ENCODE measurements at regions not wholly inside any gene's neighbourhood (a gene's known extent, or its start where the extent isn't known, plus 50 kb on each side); places are given as distances from the start of the nearest gene placed in this dataset.

DNA sequence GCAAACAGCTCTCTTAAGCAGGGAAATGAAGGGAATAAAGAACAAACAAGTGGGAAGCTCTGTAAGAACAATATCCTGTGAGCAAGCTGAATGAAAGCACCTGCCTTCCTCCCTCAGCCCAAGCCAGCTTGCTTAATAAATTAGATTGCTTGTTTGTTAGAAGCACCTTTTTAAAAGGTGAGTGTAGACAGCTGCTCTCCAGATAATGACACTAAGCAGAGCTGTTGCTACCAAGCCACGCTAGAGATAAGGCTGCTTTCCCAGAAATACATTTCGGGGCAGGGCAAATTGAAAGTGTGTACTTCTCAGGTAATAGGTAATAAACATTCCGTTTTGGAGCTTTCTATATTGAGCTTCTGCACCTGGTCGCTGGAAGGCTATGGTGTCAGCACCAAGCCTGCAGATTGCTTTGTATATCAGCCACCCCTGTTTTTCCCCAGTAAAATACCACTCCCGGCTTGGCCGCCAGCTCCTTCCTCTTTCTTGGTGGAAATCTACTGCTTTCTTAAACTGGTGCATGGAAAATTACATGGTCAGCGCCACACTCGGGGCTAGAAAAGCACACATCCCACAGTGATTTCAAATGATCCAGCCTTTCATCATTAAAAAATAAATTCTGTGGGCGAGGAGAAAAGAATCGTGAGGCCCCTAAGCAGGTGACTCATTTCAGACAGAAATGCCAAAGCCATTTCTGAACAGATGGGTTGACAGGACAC lies 151.3 kb downstream of the ETS2 start:
- TF ChIP-seq, protein P1, sequence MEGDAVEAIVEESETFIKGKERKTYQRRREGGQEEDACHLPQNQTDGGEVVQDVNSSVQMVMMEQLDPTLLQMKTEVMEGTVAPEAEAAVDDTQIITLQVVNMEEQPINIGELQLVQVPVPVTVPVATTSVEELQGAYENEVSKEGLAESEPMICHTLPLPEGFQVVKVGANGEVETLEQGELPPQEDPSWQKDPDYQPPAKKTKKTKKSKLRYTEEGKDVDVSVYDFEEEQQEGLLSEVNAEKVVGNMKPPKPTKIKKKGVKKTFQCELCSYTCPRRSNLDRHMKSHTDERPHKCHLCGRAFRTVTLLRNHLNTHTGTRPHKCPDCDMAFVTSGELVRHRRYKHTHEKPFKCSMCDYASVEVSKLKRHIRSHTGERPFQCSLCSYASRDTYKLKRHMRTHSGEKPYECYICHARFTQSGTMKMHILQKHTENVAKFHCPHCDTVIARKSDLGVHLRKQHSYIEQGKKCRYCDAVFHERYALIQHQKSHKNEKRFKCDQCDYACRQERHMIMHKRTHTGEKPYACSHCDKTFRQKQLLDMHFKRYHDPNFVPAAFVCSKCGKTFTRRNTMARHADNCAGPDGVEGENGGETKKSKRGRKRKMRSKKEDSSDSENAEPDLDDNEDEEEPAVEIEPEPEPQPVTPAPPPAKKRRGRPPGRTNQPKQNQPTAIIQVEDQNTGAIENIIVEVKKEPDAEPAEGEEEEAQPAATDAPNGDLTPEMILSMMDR (IDR thresholded peaks at IDR 0.05), result no peak
- no peak for TF ChIP-seq POLR2A (IDR thresholded peaks at IDR 0.05)
